ENCODE measurements at regions not wholly inside any gene's neighbourhood (a gene's known extent, or its start where the extent isn't known, plus 50 kb on each side); places are given as distances from the start of the nearest gene placed in this dataset.

DNA sequence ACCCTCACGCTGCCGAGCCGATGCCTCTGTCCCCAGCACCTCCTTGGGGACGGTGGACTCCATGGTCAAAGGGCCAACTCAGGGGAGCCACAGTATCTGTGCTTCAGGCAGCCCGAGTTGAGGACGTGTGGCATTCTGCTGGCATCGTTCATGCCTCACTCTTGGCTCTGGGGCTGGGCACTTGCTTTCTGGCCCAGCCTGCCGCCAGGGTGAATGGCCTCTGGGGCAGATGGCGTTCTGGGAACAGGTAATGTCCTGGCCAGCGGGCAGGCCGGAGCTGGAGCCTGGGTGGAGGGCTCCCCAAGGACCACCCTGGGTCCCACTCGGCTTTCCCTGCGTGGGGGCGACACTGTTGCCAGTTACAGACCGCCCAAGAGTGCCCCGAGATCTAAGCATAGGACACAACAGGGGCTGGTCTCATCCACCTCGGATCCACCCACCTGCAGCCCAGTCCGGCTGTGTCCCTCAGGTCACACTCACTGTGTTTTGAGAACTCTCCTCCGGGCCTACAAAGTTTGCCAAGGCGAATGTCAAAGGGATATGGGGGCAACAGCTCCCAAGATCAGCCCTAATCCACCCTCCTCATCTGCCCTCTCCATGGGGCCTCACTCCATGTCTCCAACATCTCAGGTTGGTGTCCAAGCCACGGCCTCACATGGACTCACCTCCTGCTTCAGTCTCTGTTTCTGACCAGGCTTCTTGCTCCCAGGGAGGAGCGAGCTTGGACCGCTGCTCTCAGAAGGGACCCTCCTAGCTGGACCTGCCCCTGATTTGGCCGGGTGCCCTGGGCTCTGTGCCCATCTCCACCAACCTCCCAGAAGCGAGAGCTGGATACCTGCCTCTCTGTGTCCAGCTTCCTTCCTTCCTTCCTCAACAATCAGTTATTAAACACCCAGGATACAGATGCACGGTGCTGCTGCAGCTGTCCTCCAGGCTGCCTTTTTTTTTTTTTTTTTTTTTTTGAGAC, 60.8 kb downstream of the TMEM235 start:
- TF ChIP-seq, protein P1, sequence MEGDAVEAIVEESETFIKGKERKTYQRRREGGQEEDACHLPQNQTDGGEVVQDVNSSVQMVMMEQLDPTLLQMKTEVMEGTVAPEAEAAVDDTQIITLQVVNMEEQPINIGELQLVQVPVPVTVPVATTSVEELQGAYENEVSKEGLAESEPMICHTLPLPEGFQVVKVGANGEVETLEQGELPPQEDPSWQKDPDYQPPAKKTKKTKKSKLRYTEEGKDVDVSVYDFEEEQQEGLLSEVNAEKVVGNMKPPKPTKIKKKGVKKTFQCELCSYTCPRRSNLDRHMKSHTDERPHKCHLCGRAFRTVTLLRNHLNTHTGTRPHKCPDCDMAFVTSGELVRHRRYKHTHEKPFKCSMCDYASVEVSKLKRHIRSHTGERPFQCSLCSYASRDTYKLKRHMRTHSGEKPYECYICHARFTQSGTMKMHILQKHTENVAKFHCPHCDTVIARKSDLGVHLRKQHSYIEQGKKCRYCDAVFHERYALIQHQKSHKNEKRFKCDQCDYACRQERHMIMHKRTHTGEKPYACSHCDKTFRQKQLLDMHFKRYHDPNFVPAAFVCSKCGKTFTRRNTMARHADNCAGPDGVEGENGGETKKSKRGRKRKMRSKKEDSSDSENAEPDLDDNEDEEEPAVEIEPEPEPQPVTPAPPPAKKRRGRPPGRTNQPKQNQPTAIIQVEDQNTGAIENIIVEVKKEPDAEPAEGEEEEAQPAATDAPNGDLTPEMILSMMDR (IDR thresholded peaks at IDR 0.05), result no peak
- TF ChIP-seq POLR2A (IDR thresholded peaks at IDR 0.05), result no peak

All from Peyer's patch (tissue), 4 donors.